ENCODE measurements at regions not wholly inside any gene's neighbourhood (a gene's known extent, or its start where the extent isn't known, plus 50 kb on each side); places are given as distances from the start of the nearest gene placed in this dataset.

DNA sequence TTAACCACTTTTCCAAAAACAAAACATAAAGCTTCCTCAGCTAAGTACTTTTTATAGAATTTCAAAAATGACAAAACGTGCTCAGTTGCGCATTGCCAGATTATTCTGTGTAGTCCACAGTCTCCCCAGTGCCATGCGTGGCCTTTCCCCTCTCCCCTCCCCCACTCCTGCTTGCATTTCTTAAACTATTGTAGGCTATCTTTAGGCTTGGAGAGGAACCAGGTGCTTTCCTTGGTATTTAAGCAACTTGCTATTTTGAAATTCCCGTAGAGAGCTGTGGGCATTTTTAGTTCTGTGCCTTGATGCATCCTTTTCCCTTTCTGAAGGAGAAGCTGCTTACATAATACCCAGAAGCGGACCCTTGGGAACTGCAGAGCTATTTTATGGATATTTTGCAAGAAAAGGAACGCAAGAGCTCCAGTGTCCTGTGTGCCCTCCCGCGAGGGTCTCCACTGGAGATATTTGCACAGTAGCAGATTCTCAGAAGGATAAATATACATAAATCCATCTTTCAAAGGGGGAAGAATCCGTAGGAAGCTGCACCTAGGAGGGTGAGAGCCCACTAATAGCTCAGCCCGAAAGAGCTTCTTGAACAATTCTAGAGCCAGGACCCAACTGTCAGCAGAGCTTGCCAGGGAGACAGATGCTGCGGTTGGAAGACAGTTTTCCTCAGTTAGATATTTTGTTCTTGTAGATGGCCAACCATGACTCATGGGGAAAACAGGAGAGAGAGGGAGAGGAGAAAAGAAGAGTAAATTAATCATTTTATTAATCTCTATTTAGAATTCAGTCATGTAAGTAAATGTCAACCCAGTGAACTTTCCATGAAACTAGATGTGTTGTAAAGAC is 1298.3 kb upstream of the WWC1 start:
- Histone ChIP-seq H3K27me3 (ENCODE audit: control insufficient read depth, insufficient read depth, low read length) (no peaks in the 10 kb centered on the region), H3K9ac (ENCODE audit: low read depth, low read length) (no peak overlapping the region), H3K4me1 (ENCODE audit: control insufficient read depth, insufficient read depth, low read length) (no peaks in the 10 kb centered on the region), H3K4me2 (ENCODE audit: low read length) (no peak overlapping the region), H3K36me3 (ENCODE audit: insufficient read depth, low read length) (no peaks in the 10 kb centered on the region), H3K4me3 (ENCODE audit: low read length) (no peak overlapping the region), H3K9me3 (replicated peaks; ENCODE audit: low read length) (no peaks in the 10 kb centered on the region)

DNA sequence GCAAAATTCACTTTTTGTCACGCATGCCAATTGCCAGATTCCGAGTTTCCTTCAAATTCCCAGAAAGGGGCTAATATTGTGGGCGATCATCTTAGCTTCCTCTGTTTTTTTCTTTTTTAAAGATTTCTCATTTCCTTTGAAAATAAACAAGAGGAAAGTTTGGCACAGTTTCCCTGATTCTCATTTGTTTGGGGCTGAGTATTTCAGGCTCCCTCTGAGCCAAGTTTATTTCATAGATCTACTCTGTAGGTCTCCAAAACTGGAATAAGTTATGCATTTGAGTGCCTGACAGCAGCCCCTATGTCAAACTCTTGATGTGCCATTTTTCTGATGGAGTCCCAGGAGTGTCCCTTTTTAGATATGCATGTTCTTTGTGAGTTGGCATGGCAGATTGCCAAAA is 1297.2 kb upstream of the WWC1 start:
- Histone ChIP-seq H3K4me2 (ENCODE audit: low read length) (no peak overlapping the region), H3K27me3 (ENCODE audit: control insufficient read depth, insufficient read depth, low read length) (no peaks in the 10 kb centered on the region), H3K9me3 (replicated peaks; ENCODE audit: low read length) (no peaks in the 10 kb centered on the region), H3K4me3 (ENCODE audit: low read length) (no peak overlapping the region), H3K36me3 (ENCODE audit: insufficient read depth, low read length) (no peaks in the 10 kb centered on the region), H3K4me1 (ENCODE audit: control insufficient read depth, insufficient read depth, low read length) (no peaks in the 10 kb centered on the region), H3K9ac (ENCODE audit: low read depth, low read length) (no peak overlapping the region)

GRCh38 chr5:167001246-167001645 is 1290.2 kb upstream of the WWC1 start:
- H3K9me3 ChIP-seq (replicated peaks; ENCODE audit: low read length), result no peaks in the 10 kb centered on the region
- H3K9ac ChIP-seq (ENCODE audit: low read depth, low read length), result no peak overlapping the region
- H3K4me1 ChIP-seq (ENCODE audit: control insufficient read depth, insufficient read depth, low read length), result no peaks in the 10 kb centered on the region
- H3K27me3 ChIP-seq (ENCODE audit: control insufficient read depth, insufficient read depth, low read length), result no peaks in the 10 kb centered on the region
- H3K4me2 ChIP-seq (ENCODE audit: low read length), result no peak overlapping the region
- no peak overlapping the region for H3K4me3 ChIP-seq (ENCODE audit: low read length)
- H3K36me3 ChIP-seq (ENCODE audit: insufficient read depth, low read length), result no peaks in the 10 kb centered on the region

DNA sequence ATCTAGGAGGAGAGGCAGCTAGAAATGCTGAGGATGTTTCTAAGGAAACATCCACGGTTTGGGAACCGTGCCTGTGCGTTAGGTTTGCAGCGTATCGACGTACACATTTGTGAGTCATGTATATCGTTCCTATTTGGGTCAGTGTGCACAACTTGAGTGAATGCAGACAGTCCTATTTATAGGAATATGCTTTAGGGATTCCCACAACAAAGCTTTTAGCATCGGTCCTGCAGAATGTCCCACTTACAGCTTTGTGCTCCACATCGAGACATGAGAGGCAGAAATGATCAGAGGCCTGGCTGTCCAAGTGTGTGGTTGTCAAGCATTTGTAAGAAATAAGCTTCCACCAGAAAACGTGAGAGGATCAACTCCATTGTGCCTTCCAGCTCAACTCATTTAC is 1282.7 kb upstream of the WWC1 start:
- Histone ChIP-seq H3K36me3 (ENCODE audit: insufficient read depth, low read length) (no peaks in the 10 kb centered on the region), H3K27me3 (ENCODE audit: control insufficient read depth, insufficient read depth, low read length) (no peaks in the 10 kb centered on the region), H3K9ac (ENCODE audit: low read depth, low read length) (no peak overlapping the region)

GRCh38 chr5:167011196-167011595 is 1280.2 kb upstream of the WWC1 start:
- H3K4me3 ChIP-seq (ENCODE audit: low read length), result no peak overlapping the region
- no peaks in the 10 kb centered on the region for H3K27me3 ChIP-seq (ENCODE audit: control insufficient read depth, insufficient read depth, low read length)
- no peaks in the 10 kb centered on the region for H3K36me3 ChIP-seq (ENCODE audit: insufficient read depth, low read length)
- H3K9ac ChIP-seq (ENCODE audit: low read depth, low read length), result no peak overlapping the region
- no peaks in the 10 kb centered on the region for H3K4me1 ChIP-seq (ENCODE audit: control insufficient read depth, insufficient read depth, low read length)
- H3K4me2 ChIP-seq (ENCODE audit: low read length), result no peak overlapping the region
- no peaks in the 10 kb centered on the region for H3K9me3 ChIP-seq (replicated peaks; ENCODE audit: low read length)

More for the DNA sequence above, 1282.7 kb upstream of the WWC1 start:
- Histone ChIP-seq H3K4me1 (ENCODE audit: control insufficient read depth, insufficient read depth, low read length) (no peaks in the 10 kb centered on the region), H3K4me3 (ENCODE audit: low read length) (no peak overlapping the region), H3K4me2 (ENCODE audit: low read length) (no peak overlapping the region), H3K9me3 (replicated peaks; ENCODE audit: low read length) (no peaks in the 10 kb centered on the region)

- Histone ChIP-seq H3K9me3 (replicated peaks; ENCODE audit: low read length) (no peaks in the 10 kb centered on the region), H3K4me1 (ENCODE audit: control insufficient read depth, insufficient read depth, low read length) (no peaks in the 10 kb centered on the region), H3K9ac (ENCODE audit: low read depth, low read length) (no peak overlapping the region), H3K4me3 (ENCODE audit: low read length) (no peak overlapping the region), H3K4me2 (ENCODE audit: low read length) (no peak overlapping the region), H3K27me3 (ENCODE audit: control insufficient read depth, insufficient read depth, low read length) (no peaks in the 10 kb centered on the region), H3K36me3 (ENCODE audit: insufficient read depth, low read length) (no peaks in the 10 kb centered on the region)
These were observed 1279.1 kb upstream of the WWC1 start for GRCh38 chr5:167012123-167013034.

- Histone ChIP-seq H3K9ac (ENCODE audit: low read depth, low read length) (no peak overlapping the region), H3K27me3 (ENCODE audit: control insufficient read depth, insufficient read depth, low read length) (no peaks in the 10 kb centered on the region), H3K36me3 (ENCODE audit: insufficient read depth, low read length) (no peaks in the 10 kb centered on the region), H3K4me2 (ENCODE audit: low read length) (no peak overlapping the region), H3K9me3 (replicated peaks; ENCODE audit: low read length) (no peaks in the 10 kb centered on the region), H3K4me1 (ENCODE audit: control insufficient read depth, insufficient read depth, low read length) (no peaks in the 10 kb centered on the region), H3K4me3 (ENCODE audit: low read length) (no peak overlapping the region)
These were observed 1276.9 kb upstream of the WWC1 start for GRCh38 chr5:167014401-167015056.

DNA sequence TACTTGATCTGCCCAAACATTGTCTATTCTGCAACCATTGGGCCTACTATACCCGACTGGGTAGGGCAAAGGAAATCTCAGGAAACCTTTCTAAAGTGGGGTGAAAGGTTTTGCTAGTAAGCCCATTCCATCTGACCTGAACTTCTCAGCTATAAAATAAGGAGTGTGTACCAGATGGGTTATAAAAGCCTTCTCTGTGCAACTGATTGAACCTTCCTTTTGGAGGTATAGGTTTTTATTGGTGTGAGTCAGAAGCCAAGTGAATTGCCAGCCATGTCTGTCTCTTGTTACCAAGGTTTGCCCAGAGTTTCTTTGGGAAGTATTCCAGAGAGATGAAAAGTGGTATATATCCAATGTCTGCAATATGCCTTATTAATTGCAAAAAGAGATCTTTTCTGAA is 1271.0 kb upstream of the WWC1 start:
- Histone ChIP-seq H3K27me3 (ENCODE audit: control insufficient read depth, insufficient read depth, low read length) (no peaks in the 10 kb centered on the region), H3K36me3 (ENCODE audit: insufficient read depth, low read length) (no peaks in the 10 kb centered on the region), H3K9ac (ENCODE audit: low read depth, low read length) (no peak overlapping the region), H3K9me3 (replicated peaks; ENCODE audit: low read length) (peaks cover 6% of the 10 kb centered on the region), H3K4me2 (ENCODE audit: low read length) (no peak overlapping the region), H3K4me1 (ENCODE audit: control insufficient read depth, insufficient read depth, low read length) (no peaks in the 10 kb centered on the region), H3K4me3 (ENCODE audit: low read length) (no peak overlapping the region)

GRCh38 chr5:167029488-167029887 is 1262.0 kb upstream of the WWC1 start:
- H3K4me2 ChIP-seq (ENCODE audit: low read length), result no peak overlapping the region
- H3K36me3 ChIP-seq (ENCODE audit: insufficient read depth, low read length), result no peaks in the 10 kb centered on the region
- H3K9me3 ChIP-seq (replicated peaks; ENCODE audit: low read length), result no peaks in the 10 kb centered on the region
- no peaks in the 10 kb centered on the region for H3K27me3 ChIP-seq (ENCODE audit: control insufficient read depth, insufficient read depth, low read length)
- H3K9ac ChIP-seq (ENCODE audit: low read depth, low read length), result no peak overlapping the region
- no peaks in the 10 kb centered on the region for H3K4me1 ChIP-seq (ENCODE audit: control insufficient read depth, insufficient read depth, low read length)
- no peak overlapping the region for H3K4me3 ChIP-seq (ENCODE audit: low read length)

DNA sequence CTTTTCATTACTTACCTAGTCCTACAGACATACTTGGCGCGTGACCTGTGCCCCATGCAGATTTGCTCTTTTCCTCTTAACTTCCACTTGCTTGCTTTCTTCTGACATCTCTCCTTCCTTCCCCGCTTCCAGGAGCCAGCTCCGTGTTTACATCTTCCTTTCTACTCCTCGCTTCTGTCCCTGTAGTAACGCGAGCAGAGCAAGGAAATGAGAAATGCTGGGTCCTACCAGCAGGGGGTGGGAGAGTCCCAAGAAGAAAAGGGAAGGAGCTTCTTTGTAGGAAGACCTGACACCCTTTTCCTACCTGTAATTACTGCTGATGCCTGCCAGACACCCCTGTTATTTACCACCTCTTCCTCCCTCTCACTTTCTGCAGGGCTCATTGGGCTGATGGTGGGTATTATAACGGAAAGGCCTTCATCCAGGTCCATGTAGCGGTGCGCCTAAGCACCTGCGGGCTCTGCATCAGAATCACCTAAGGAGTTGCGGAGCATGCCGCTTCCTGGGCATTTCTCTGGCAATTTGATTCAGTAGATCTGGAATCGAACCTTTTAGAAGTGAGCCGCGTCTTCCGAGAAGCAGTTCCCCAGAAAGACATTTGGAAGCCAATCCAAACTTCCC is 1260.8 kb upstream of the WWC1 start:
- Histone ChIP-seq H3K36me3 (ENCODE audit: insufficient read depth, low read length) (no peaks in the 10 kb centered on the region), H3K27me3 (ENCODE audit: control insufficient read depth, insufficient read depth, low read length) (no peaks in the 10 kb centered on the region), H3K9me3 (replicated peaks; ENCODE audit: low read length) (no peaks in the 10 kb centered on the region), H3K4me1 (ENCODE audit: control insufficient read depth, insufficient read depth, low read length) (no peaks in the 10 kb centered on the region), H3K4me3 (ENCODE audit: low read length) (no peak overlapping the region), H3K9ac (ENCODE audit: low read depth, low read length) (no peak overlapping the region), H3K4me2 (ENCODE audit: low read length) (no peak overlapping the region)

- no peak overlapping the region for H3K9ac ChIP-seq (ENCODE audit: low read depth, low read length)
- no peak overlapping the region for H3K4me2 ChIP-seq (ENCODE audit: low read length)
- no peak overlapping the region for H3K4me3 ChIP-seq (ENCODE audit: low read length)
- H3K4me1 ChIP-seq (ENCODE audit: control insufficient read depth, insufficient read depth, low read length), result no peaks in the 10 kb centered on the region
- H3K27me3 ChIP-seq (ENCODE audit: control insufficient read depth, insufficient read depth, low read length), result no peaks in the 10 kb centered on the region
- H3K9me3 ChIP-seq (replicated peaks; ENCODE audit: low read length), result peaks cover 5% of the 10 kb centered on the region
- H3K36me3 ChIP-seq (ENCODE audit: insufficient read depth, low read length), result no peaks in the 10 kb centered on the region
These were observed 1254.9 kb upstream of the WWC1 start for GRCh38 chr5:167036585-167036984.
